ENCODE measurements at regions not wholly inside any gene's neighbourhood (a gene's known extent, or its start where the extent isn't known, plus 50 kb on each side); places are given as distances from the start of the nearest gene placed in this dataset.

DNA sequence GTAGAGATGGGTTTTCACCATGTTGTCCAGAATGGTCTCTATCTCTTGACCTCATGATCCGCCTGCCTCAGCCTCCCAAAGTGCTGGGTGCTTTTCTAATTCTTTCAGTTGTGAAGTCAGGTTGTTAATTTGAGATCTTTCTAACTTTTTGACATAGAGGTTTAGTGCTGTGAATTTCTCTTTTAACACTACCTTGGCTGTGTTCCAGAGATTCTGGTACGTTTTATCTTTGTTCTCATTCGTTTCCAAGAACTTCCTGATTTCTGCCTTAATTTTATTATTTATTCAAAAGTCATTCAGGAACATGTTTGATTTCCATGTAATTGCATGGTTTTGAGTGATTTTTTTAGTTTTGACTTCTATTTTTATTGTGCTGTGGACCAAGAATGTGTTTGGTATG is 63.5 kb upstream of the CCDC54 start:
- TF ChIP-seq, protein P1, sequence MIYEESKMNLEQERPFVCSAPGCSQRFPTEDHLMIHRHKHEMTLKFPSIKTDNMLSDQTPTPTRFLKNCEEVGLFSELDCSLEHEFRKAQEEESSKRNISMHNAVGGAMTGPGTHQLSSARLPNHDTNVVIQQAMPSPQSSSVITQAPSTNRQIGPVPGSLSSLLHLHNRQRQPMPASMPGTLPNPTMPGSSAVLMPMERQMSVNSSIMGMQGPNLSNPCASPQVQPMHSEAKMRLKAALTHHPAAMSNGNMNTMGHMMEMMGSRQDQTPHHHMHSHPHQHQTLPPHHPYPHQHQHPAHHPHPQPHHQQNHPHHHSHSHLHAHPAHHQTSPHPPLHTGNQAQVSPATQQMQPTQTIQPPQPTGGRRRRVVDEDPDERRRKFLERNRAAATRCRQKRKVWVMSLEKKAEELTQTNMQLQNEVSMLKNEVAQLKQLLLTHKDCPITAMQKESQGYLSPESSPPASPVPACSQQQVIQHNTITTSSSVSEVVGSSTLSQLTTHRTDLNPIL (CRISPR knock-in tag; IDR thresholded peaks at IDR 0.05; ENCODE audit: low read depth): no peak
- TF ChIP-seq, protein P2, sequence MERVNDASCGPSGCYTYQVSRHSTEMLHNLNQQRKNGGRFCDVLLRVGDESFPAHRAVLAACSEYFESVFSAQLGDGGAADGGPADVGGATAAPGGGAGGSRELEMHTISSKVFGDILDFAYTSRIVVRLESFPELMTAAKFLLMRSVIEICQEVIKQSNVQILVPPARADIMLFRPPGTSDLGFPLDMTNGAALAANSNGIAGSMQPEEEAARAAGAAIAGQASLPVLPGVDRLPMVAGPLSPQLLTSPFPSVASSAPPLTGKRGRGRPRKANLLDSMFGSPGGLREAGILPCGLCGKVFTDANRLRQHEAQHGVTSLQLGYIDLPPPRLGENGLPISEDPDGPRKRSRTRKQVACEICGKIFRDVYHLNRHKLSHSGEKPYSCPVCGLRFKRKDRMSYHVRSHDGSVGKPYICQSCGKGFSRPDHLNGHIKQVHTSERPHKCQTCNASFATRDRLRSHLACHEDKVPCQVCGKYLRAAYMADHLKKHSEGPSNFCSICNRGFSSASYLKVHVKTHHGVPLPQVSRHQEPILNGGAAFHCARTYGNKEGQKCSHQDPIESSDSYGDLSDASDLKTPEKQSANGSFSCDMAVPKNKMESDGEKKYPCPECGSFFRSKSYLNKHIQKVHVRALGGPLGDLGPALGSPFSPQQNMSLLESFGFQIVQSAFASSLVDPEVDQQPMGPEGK (CRISPR knock-in tag; IDR thresholded peaks at IDR 0.05; ENCODE audit: borderline replicate concordance): no peak

Data from SK-N-SH treated with all-trans-retinoic acid at 6 μM for 48 hours (cell line).